RWPE2 (cell line): ENCODE measurements at regions not wholly inside any gene's neighbourhood (a gene's known extent, or its start where the extent isn't known, plus 50 kb on each side); places are given as distances from the start of the nearest gene placed in this dataset.

ENCODE experiments used
- ATAC-seq: fragments of 200-7000 bp; cut with Tn5 transposase; 3 replicates; pipeline ENCODE4 v1.9.1; 2021; ENCODE audit warnings: low read depth
- DNase-seq: peaks from one replicate; pipeline ENCODE4 v3.0.0-alpha.2; 2020; ENCODE audit warnings: low spot score
- H3K27ac ChIP-seq: fragments of 450-650 bp; 2 replicates; pipeline ENCODE4 v1.5.1; 2017; ENCODE audit warnings: mild to moderate bottlenecking; ENCODE audit not compliant: poor library complexity, severe bottlenecking
- H3K27me3 ChIP-seq: fragments of 250-450 bp; sonication (Bioruptor Pico); 2 replicates; pipeline ENCODE4 v1.5.1; 2021; ENCODE audit warnings: mild to moderate bottlenecking, moderate library complexity; ENCODE audit not compliant: insufficient read depth, poor library complexity, severe bottlenecking
- H3K36me3 ChIP-seq: fragments of 250-450 bp; sonication (Bioruptor Pico); 2 replicates; pipeline ENCODE4 v1.5.1; 2020; ENCODE audit warnings: low read depth, mild to moderate bottlenecking, moderate library complexity
- H3K4me1 ChIP-seq: fragments of 250-450 bp; sonication (Bioruptor Pico); 2 replicates; pipeline ENCODE4 v1.5.1; 2021; ENCODE audit warnings: mild to moderate bottlenecking, moderate library complexity; ENCODE audit not compliant: insufficient read depth, poor library complexity, severe bottlenecking
- H3K4me3 ChIP-seq: fragments of 250-450 bp; sonication (Bioruptor Pico); 2 replicates; pipeline ENCODE4 v1.5.1; 2021; ENCODE audit warnings: mild to moderate bottlenecking, moderate library complexity; ENCODE audit not compliant: severe bottlenecking
- H3K9me3 ChIP-seq: fragments of 250-450 bp; sonication (Bioruptor Pico); 2 replicates; pipeline ENCODE4 v1.5.1; 2021; ENCODE audit warnings: mild to moderate bottlenecking, moderate library complexity; ENCODE audit not compliant: severe bottlenecking
- TF ChIP-seq, protein P1 (sequence below): fragments of 450-650 bp; IDR thresholded peaks from one replicate; pipeline ENCODE4 v1.5.1; 2017; ENCODE audit warnings: mild to moderate bottlenecking, moderate library complexity; ENCODE audit not compliant: poor library complexity, severe bottlenecking

DNA sequence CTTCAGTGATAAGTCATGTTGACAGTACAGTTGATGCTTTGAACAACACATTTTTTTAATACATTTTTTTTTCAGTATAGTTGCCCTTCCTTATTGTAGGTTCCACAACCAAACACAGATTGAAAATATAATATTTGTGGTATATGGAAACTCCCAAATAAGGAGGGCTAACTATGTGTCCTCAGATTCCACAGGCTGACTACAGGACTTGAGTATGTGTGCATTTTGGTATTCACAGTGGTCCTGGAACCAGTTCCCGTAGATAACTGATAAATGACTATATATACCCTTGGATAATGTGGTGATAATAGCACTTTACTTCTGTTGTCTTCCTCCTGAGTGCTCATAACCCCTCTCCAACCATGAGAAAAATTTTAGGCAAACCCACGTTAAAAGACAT, 111.6 kb upstream of the NUDT6 start:
- Histone ChIP-seq H3K4me1 (no peaks in the 10 kb centered on the region), H3K27me3 (no peaks in the 10 kb centered on the region), H3K27ac (no peak overlapping the region), H3K4me3 (no peak overlapping the region), H3K36me3 (peaks cover 5% of the 10 kb centered on the region; the same call in 1 of the 2 replicates), H3K9me3 (peaks cover 2% of the 10 kb centered on the region)
- ATAC-seq = no peak
- DNase-seq = no peak
- TF ChIP-seq, protein P1, sequence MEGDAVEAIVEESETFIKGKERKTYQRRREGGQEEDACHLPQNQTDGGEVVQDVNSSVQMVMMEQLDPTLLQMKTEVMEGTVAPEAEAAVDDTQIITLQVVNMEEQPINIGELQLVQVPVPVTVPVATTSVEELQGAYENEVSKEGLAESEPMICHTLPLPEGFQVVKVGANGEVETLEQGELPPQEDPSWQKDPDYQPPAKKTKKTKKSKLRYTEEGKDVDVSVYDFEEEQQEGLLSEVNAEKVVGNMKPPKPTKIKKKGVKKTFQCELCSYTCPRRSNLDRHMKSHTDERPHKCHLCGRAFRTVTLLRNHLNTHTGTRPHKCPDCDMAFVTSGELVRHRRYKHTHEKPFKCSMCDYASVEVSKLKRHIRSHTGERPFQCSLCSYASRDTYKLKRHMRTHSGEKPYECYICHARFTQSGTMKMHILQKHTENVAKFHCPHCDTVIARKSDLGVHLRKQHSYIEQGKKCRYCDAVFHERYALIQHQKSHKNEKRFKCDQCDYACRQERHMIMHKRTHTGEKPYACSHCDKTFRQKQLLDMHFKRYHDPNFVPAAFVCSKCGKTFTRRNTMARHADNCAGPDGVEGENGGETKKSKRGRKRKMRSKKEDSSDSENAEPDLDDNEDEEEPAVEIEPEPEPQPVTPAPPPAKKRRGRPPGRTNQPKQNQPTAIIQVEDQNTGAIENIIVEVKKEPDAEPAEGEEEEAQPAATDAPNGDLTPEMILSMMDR = no peak

DNA sequence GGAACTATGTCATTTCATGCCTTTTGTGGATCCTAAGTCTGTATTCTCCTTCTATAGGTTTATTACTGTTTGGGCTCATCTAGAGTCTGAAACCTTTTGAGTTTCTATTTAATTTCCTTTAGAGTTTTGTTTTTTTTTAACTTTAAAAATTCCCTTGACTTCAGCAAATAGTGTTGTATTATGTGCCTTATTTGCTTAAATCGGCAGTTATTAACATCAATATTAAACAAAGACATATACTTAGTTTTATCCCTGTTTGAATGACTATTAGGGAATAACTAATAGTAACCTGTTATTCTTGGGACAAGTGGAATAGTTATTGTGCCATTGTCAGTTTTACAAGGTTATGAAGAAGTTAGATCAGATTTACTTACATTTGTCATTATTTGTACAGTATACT, 112.8 kb upstream of the NUDT6 start:
- DNase-seq = no peak
- Histone ChIP-seq H3K27me3 (no peaks in the 10 kb centered on the region), H3K4me1 (no peaks in the 10 kb centered on the region), H3K36me3 (peaks cover 2% of the 10 kb centered on the region; the same call in 1 of the 2 replicates), H3K9me3 (peaks cover 2% of the 10 kb centered on the region), H3K4me3 (no peak overlapping the region), H3K27ac (no peak overlapping the region)
- TF ChIP-seq, protein P1 = no peak
- ATAC-seq = no peak

DNA sequence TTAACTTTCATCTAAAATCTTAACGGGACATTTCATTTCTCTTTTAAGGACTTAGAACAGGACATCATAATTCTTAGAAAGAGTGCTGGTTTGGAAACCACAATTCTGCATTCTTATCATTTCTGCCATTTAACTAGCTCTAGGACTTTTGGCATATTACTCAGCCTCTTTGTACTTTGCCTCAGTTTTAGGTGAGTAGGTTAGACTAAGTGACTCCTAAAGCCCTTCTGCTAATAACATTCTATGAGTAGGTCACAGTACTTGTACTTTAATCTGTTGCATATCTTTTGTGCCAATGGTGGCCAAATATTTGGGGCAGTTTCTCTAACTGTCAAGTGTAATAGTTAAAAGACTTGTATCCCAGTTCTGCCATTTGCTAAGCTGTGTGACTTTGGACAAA, 115.4 kb upstream of the NUDT6 start:
- no peaks in the 10 kb centered on the region for H3K4me1 ChIP-seq
- H3K27ac ChIP-seq = no peak overlapping the region
- TF ChIP-seq, protein P1 = no peak
- ATAC-seq (no peak), DNase-seq (no peak)
- H3K27me3 ChIP-seq = no peaks in the 10 kb centered on the region
- H3K9me3 ChIP-seq = peaks cover 3% of the 10 kb centered on the region
- peaks cover 6% of the 10 kb centered on the region for H3K36me3 ChIP-seq
- no peak overlapping the region for H3K4me3 ChIP-seq

DNA sequence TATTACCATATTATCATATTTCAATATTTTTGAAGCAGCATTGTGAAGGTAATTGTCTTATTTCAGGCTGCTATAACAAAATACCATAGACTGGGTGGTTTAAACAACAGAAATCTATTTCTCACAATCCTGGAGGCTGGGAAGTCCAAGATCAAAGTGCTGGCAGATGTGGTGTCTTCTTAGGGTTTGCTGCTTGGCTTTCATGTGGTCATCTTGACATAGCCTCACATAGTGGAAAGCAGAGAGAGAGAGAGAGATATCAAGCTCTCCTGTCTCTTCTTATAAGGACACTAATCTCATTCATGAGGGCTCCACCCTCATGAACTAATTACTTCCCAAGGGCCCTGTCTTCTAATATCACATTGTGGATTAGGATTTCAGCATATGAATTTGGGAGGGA, 119.7 kb upstream of the NUDT6 start:
- Histone ChIP-seq H3K4me3 (no peak overlapping the region), H3K27ac (no peak overlapping the region), H3K36me3 (peaks cover 11% of the 10 kb centered on the region), H3K4me1 (no peaks in the 10 kb centered on the region), H3K9me3 (peaks cover 6% of the 10 kb centered on the region), H3K27me3 (no peaks in the 10 kb centered on the region)
- TF ChIP-seq, protein P1 = no peak
- DNase-seq (no peak), ATAC-seq (no peak)

DNA sequence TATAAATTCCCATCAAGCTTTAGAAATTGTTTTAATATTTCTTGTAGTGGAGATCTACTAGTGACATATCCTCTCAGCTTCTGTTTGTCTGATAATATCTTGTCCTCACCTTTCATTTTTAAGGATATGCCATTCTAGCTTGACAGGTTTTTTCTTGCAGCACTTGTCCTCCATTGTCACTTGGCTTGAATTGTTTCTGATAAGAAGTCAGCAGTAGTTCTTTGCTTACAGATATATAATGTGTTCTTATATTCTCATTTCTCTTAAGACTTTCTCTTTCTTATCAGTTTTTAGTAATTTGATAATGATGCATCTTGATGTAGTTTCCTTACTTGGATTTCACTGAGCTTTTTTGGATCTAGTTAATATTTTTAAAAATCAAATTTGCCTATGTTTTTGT, 120.6 kb upstream of the NUDT6 start:
- DNase-seq = no peak

More for the DNA sequence above, 120.6 kb upstream of the NUDT6 start:
- H3K4me1 ChIP-seq = no peaks in the 10 kb centered on the region
- no peak overlapping the region for H3K4me3 ChIP-seq
- H3K36me3 ChIP-seq = peaks cover 11% of the 10 kb centered on the region
- TF ChIP-seq, protein P1 = no peak
- H3K27me3 ChIP-seq = no peaks in the 10 kb centered on the region
- peaks cover 7% of the 10 kb centered on the region for H3K9me3 ChIP-seq
- no peak for ATAC-seq
- H3K27ac ChIP-seq = no peak overlapping the region
